ENCODE measurements at regions not wholly inside any gene's neighbourhood (a gene's known extent, or its start where the extent isn't known, plus 50 kb on each side); places are given as distances from the start of the nearest gene placed in this dataset.

GRCh38 chr13:58838615-58839014, 1207.1 kb downstream of the PCDH17 start:
- Histone ChIP-seq H2BK20ac (ENCODE audit: low read depth, low read length, poor library complexity, severe bottlenecking) (no peak overlapping the region), H2AK5ac (ENCODE audit: insufficient read length, low read length) (no peak overlapping the region), H3K56ac (ENCODE audit: insufficient read length, low read depth, low read length) (no peak overlapping the region), H3K14ac (ENCODE audit: insufficient read depth, low read length) (no peak overlapping the region), H4K8ac (replicated peaks; ENCODE audit: insufficient read length, low read depth, low read length) (no peak overlapping the region), H3K27ac (ENCODE audit: insufficient read length, low read depth, low read length) (no peak overlapping the region), H3T11ph (ENCODE audit: low read length) (no peak overlapping the region), H3K9me3 (ENCODE audit: control insufficient read depth, low read depth, low read length) (no peaks in the 10 kb centered on the region), H3K23ac (ENCODE audit: insufficient read length, low read depth, low read length) (no peak overlapping the region), H3K4me1 (ENCODE audit: insufficient read depth, low read length) (no peaks in the 10 kb centered on the region), H3K23me2 (ENCODE audit: insufficient read length, low read depth, low read length, poor library complexity, severe bottlenecking) (no peaks in the 10 kb centered on the region), H3K79me1 (ENCODE audit: insufficient read depth, low read depth, low read length, poor library complexity, severe bottlenecking) (no peaks in the 10 kb centered on the region), H3K4ac (ENCODE audit: low read depth, low read length) (no peak overlapping the region), H2AFZ (ENCODE audit: low read length) (no peak overlapping the region), H2BK5ac (ENCODE audit: insufficient read length, low read length) (no peak overlapping the region), H3K9ac (ENCODE audit: extremely low read depth, insufficient read length, low read length) (no peak overlapping the region), H3K4me2 (ENCODE audit: insufficient read depth, insufficient read length, low read length) (no peak overlapping the region), H4K20me1 (ENCODE audit: control insufficient read depth, insufficient read depth, insufficient read length) (no peaks in the 10 kb centered on the region), H2BK12ac (ENCODE audit: insufficient read length, low read depth, low read length) (no peak overlapping the region), H4K5ac (ENCODE audit: insufficient read length, low read depth, low read length) (no peak overlapping the region), H3K18ac (ENCODE audit: insufficient read length, low read depth, low read length) (no peak overlapping the region), H4K91ac (ENCODE audit: insufficient read length, low read depth, low read length) (no peak overlapping the region), H2BK15ac (ENCODE audit: low read depth, low read length) (no peak overlapping the region), H3K27me3 (ENCODE audit: insufficient read depth, low read length) (no peaks in the 10 kb centered on the region), H2BK120ac (ENCODE audit: low read depth, low read length, poor library complexity, severe bottlenecking) (no peak overlapping the region), H3K79me2 (ENCODE audit: insufficient read depth, low read length) (no peaks in the 10 kb centered on the region)
- Mint-ChIP-seq H3K4me1 (peaks cover 1 to 6% of the 10 kb centered on the region in 2 experiments; a peak in 3 of 4 replicates), H3K36me3 (ENCODE audit: insufficient read depth in 1 of 3, low read depth in 3 of 3) (peaks cover 0 to 3% (median 0%) of the 10 kb centered on the region in 3 experiments; a peak in 3 of 7 replicates), H3K9me3 (peaks cover 0 to 1% of the 10 kb centered on the region in 2 experiments; a peak in 2 of 5 replicates), H3K27ac (no peak overlapping the region), H3K27me3 (ENCODE audit: low read depth) (no peaks in the 10 kb centered on the region), H3K4me3 (no peak overlapping the region)
- WGBS (ENCODE audit: extremely low coverage, insufficient read length, low lambda C conversion rate), result no CpG with 5 or more reads among the region's 1 CpG
- TF ChIP-seq, protein P1, sequence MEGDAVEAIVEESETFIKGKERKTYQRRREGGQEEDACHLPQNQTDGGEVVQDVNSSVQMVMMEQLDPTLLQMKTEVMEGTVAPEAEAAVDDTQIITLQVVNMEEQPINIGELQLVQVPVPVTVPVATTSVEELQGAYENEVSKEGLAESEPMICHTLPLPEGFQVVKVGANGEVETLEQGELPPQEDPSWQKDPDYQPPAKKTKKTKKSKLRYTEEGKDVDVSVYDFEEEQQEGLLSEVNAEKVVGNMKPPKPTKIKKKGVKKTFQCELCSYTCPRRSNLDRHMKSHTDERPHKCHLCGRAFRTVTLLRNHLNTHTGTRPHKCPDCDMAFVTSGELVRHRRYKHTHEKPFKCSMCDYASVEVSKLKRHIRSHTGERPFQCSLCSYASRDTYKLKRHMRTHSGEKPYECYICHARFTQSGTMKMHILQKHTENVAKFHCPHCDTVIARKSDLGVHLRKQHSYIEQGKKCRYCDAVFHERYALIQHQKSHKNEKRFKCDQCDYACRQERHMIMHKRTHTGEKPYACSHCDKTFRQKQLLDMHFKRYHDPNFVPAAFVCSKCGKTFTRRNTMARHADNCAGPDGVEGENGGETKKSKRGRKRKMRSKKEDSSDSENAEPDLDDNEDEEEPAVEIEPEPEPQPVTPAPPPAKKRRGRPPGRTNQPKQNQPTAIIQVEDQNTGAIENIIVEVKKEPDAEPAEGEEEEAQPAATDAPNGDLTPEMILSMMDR (conservative IDR thresholded peaks at IDR 0.05), result no peak
- no peak for DNase-seq
